ENCODE measurements at regions not wholly inside any gene's neighbourhood (a gene's known extent, or its start where the extent isn't known, plus 50 kb on each side); places are given as distances from the start of the nearest gene placed in this dataset.

DNA sequence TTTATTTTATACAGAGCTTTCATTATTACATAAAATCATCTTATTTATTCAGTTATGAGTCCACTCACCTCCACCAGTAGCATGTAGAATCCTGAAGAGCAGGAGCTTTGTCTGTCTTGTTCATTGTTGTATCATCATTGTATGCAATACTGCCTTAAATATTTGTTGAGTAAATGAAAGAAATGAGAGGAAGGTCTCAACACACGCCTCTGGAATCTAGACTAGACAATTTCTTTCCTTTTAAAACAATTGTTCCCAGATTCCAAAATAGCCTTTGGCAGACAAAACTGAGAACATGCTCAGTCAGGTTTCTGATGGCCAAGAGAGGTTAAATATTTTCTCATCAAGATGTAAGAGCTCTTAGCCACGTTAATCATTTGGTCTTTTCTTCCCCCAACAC is 173.1 kb upstream of the AGR3 start:
- no peak for TF ChIP-seq CTCF (conservative IDR thresholded peaks at IDR 0.05 in 1 of 2, IDR thresholded peaks at IDR 0.05 in 1 of 2; ENCODE audit: extremely low read depth in 1 of 2, insufficient read depth in 1 of 2, low read depth in 1 of 2, low read length in 2 of 2)
- no peak for TF ChIP-seq EZH2 (IDR thresholded peaks at IDR 0.05; ENCODE audit: borderline replicate concordance, low read length)
